ENCODE measurements at regions not wholly inside any gene's neighbourhood (a gene's known extent, or its start where the extent isn't known, plus 50 kb on each side); places are given as distances from the start of the nearest gene placed in this dataset.

- H3K4me1 ChIP-seq (ENCODE audit: insufficient read depth), result no peaks in the 10 kb centered on the region
- WGBS, result 60% methylated on average over 3 of the region's 3 CpGs
- no peak overlapping the region for H3K4me3 ChIP-seq (ENCODE audit: low read depth, low read length)
- H3K27ac ChIP-seq (ENCODE audit: low read depth), result no peak overlapping the region
- DNase-seq (ENCODE audit: extremely low spot score), result no peak
- no peaks in the 10 kb centered on the region for H3K36me3 ChIP-seq (ENCODE audit: insufficient read depth)
Measured at GRCh38 chr18:986051-986450, 81.4 kb downstream of the ADCYAP1 start.

- no peak for DNase-seq (ENCODE audit: extremely low spot score)
- no peak overlapping the region for H3K4me3 ChIP-seq (ENCODE audit: low read depth, low read length)
- no peak overlapping the region for H3K27ac ChIP-seq (ENCODE audit: low read depth)
- WGBS, result 92% methylated on average over 1 of the region's 1 CpG
- H3K36me3 ChIP-seq (ENCODE audit: insufficient read depth), result no peaks in the 10 kb centered on the region
- H3K4me1 ChIP-seq (ENCODE audit: insufficient read depth), result no peaks in the 10 kb centered on the region
Measured at GRCh38 chr18:986552-986951, 81.9 kb downstream of the ADCYAP1 start.

- H3K4me1 ChIP-seq (ENCODE audit: insufficient read depth), result no peaks in the 10 kb centered on the region
- WGBS, result 66% methylated on average over 6 of the region's 6 CpGs
- no peak overlapping the region for H3K27ac ChIP-seq (ENCODE audit: low read depth)
- H3K4me3 ChIP-seq (ENCODE audit: low read depth, low read length), result no peak overlapping the region
- H3K36me3 ChIP-seq (ENCODE audit: insufficient read depth), result no peaks in the 10 kb centered on the region
- DNase-seq (ENCODE audit: extremely low spot score), result no peak
Measured at GRCh38 chr18:987325-988186, 82.9 kb downstream of the ADCYAP1 start.

- WGBS, result 63% methylated on average over 2 of the region's 2 CpGs
- DNase-seq (ENCODE audit: extremely low spot score), result no peak
- Histone ChIP-seq H3K27ac (ENCODE audit: low read depth) (no peak overlapping the region), H3K36me3 (ENCODE audit: insufficient read depth) (no peaks in the 10 kb centered on the region), H3K4me3 (ENCODE audit: low read depth, low read length) (no peak overlapping the region), H3K4me1 (ENCODE audit: insufficient read depth) (no peaks in the 10 kb centered on the region)
Measured at GRCh38 chr18:989425-989824, 84.8 kb downstream of the ADCYAP1 start.

- no peaks in the 10 kb centered on the region for H3K4me1 ChIP-seq (ENCODE audit: insufficient read depth)
- no peak overlapping the region for H3K27ac ChIP-seq (ENCODE audit: low read depth)
- DNase-seq (ENCODE audit: extremely low spot score), result no peak
- H3K4me3 ChIP-seq (ENCODE audit: low read depth, low read length), result no peak overlapping the region
- H3K36me3 ChIP-seq (ENCODE audit: insufficient read depth), result no peaks in the 10 kb centered on the region
- 95% methylated on average over 2 of the region's 2 CpGs for WGBS
Measured at GRCh38 chr18:990197-990596, 85.5 kb downstream of the ADCYAP1 start.

- no peaks in the 10 kb centered on the region for H3K4me1 ChIP-seq (ENCODE audit: insufficient read depth)
- no peak overlapping the region for H3K27ac ChIP-seq (ENCODE audit: low read depth)
- WGBS, result 41% methylated on average over 2 of the region's 2 CpGs
- H3K36me3 ChIP-seq (ENCODE audit: insufficient read depth), result no peaks in the 10 kb centered on the region
- H3K4me3 ChIP-seq (ENCODE audit: low read depth, low read length), result no peak overlapping the region
- DNase-seq (ENCODE audit: extremely low spot score), result no peak
Measured at GRCh38 chr18:991441-991840, 86.8 kb downstream of the ADCYAP1 start.

GRCh38 chr18:993560-993959 is 88.9 kb downstream of the ADCYAP1 start:
- DNase-seq (ENCODE audit: extremely low spot score), result no peak
- Histone ChIP-seq H3K36me3 (ENCODE audit: insufficient read depth) (no peaks in the 10 kb centered on the region), H3K4me3 (ENCODE audit: low read depth, low read length) (no peak overlapping the region), H3K4me1 (ENCODE audit: insufficient read depth) (no peaks in the 10 kb centered on the region), H3K27ac (ENCODE audit: low read depth) (no peak overlapping the region)
- 86% methylated on average over 3 of the region's 3 CpGs for WGBS

- no peak for DNase-seq (ENCODE audit: extremely low spot score)
- H3K4me3 ChIP-seq (ENCODE audit: low read depth, low read length), result no peak overlapping the region
- no peaks in the 10 kb centered on the region for H3K4me1 ChIP-seq (ENCODE audit: insufficient read depth)
- 49% methylated on average over 2 of the region's 2 CpGs for WGBS
- H3K27ac ChIP-seq (ENCODE audit: low read depth), result no peak overlapping the region
- no peaks in the 10 kb centered on the region for H3K36me3 ChIP-seq (ENCODE audit: insufficient read depth)
Measured at GRCh38 chr18:995629-996028, 91.0 kb downstream of the ADCYAP1 start.

- H3K36me3 ChIP-seq (ENCODE audit: insufficient read depth), result no peaks in the 10 kb centered on the region
- no peak overlapping the region for H3K27ac ChIP-seq (ENCODE audit: low read depth)
- no peak for DNase-seq (ENCODE audit: extremely low spot score)
- H3K4me3 ChIP-seq (ENCODE audit: low read depth, low read length), result no peak overlapping the region
- no peaks in the 10 kb centered on the region for H3K4me1 ChIP-seq (ENCODE audit: insufficient read depth)
- 90% methylated on average over 1 of the region's 1 CpG for WGBS
Measured at GRCh38 chr18:997499-997898, 92.8 kb downstream of the ADCYAP1 start.

- H3K4me1 ChIP-seq (ENCODE audit: insufficient read depth), result no peaks in the 10 kb centered on the region
- no peak overlapping the region for H3K4me3 ChIP-seq (ENCODE audit: low read depth, low read length)
- DNase-seq (ENCODE audit: extremely low spot score), result no peak
- H3K36me3 ChIP-seq (ENCODE audit: insufficient read depth), result no peaks in the 10 kb centered on the region
- no peak overlapping the region for H3K27ac ChIP-seq (ENCODE audit: low read depth)
- WGBS, result 47% methylated on average over 5 of the region's 5 CpGs
Measured at GRCh38 chr18:998936-999335, 94.3 kb downstream of the ADCYAP1 start.

GRCh38 chr18:1002653-1003178 is 98.0 kb downstream of the ADCYAP1 start:
- Histone ChIP-seq H3K4me1 (ENCODE audit: insufficient read depth) (no peaks in the 10 kb centered on the region), H3K27ac (ENCODE audit: low read depth) (no peak overlapping the region), H3K36me3 (ENCODE audit: insufficient read depth) (no peaks in the 10 kb centered on the region), H3K4me3 (ENCODE audit: low read depth, low read length) (no peak overlapping the region)
- DNase-seq (ENCODE audit: extremely low spot score), result no peak
- 69% methylated on average over 2 of the region's 2 CpGs for WGBS

GRCh38 chr18:1003499-1003898 is 98.8 kb downstream of the ADCYAP1 start:
- H3K36me3 ChIP-seq (ENCODE audit: insufficient read depth), result no peaks in the 10 kb centered on the region

GRCh38 chr18:1006304-1006703 is 101.6 kb downstream of the ADCYAP1 start:
- H3K27ac ChIP-seq (ENCODE audit: low read depth), result no peak overlapping the region
- no peak overlapping the region for H3K4me3 ChIP-seq (ENCODE audit: low read depth, low read length)
- H3K4me1 ChIP-seq (ENCODE audit: insufficient read depth), result no peaks in the 10 kb centered on the region
- H3K36me3 ChIP-seq (ENCODE audit: insufficient read depth), result no peaks in the 10 kb centered on the region
- DNase-seq (ENCODE audit: extremely low spot score), result no peak
- WGBS, result 74% methylated on average over 3 of the region's 3 CpGs

More at GRCh38 chr18:1003499-1003898, 98.8 kb downstream of the ADCYAP1 start:
- Histone ChIP-seq H3K4me3 (ENCODE audit: low read depth, low read length) (no peak overlapping the region), H3K27ac (ENCODE audit: low read depth) (no peak overlapping the region), H3K4me1 (ENCODE audit: insufficient read depth) (no peaks in the 10 kb centered on the region)
- DNase-seq (ENCODE audit: extremely low spot score), result no peak
- WGBS, result 93% methylated on average over 1 of the region's 1 CpG

GRCh38 chr18:1006965-1007364 is 102.3 kb downstream of the ADCYAP1 start:
- DNase-seq (ENCODE audit: extremely low spot score), result no peak
- WGBS, result 85% methylated on average over 6 of the region's 6 CpGs
- no peak overlapping the region for H3K4me3 ChIP-seq (ENCODE audit: low read depth, low read length)
- H3K4me1 ChIP-seq (ENCODE audit: insufficient read depth), result no peaks in the 10 kb centered on the region
- no peaks in the 10 kb centered on the region for H3K36me3 ChIP-seq (ENCODE audit: insufficient read depth)
- no peak overlapping the region for H3K27ac ChIP-seq (ENCODE audit: low read depth)

Measured in urinary bladder (tissue), 3 donors.